HL-60 (cell line): ENCODE measurements at regions not wholly inside any gene's neighbourhood (a gene's known extent, or its start where the extent isn't known, plus 50 kb on each side); places are given as distances from the start of the nearest gene placed in this dataset.

Experiments used
- DNase-seq, 2 experiments: peaks; one replicate each; pipeline ENCODE4 v3.0.0-alpha.2; 2010 to 2020; ENCODE audit warnings: low read depth in 1 of 2, low spot score in 1 of 2
- H3K27ac ChIP-seq: fragments of 250-450 bp; sonication (Bioruptor Pico); replicated peaks from 2 replicates; pipeline ENCODE4 v1.5.1; 2020; ENCODE audit warnings: mild to moderate bottlenecking, moderate library complexity
- H3K27me3 ChIP-seq: fragments of 250-450 bp; sonication (Bioruptor Pico); 2 replicates; pipeline ENCODE4 v1.5.1; 2021; ENCODE audit warnings: mild to moderate bottlenecking, moderate library complexity; ENCODE audit not compliant: insufficient read depth, poor library complexity, severe bottlenecking
- H3K4me3 ChIP-seq: replicated peaks from 2 replicates; pipeline ENCODE4 v1.5.1; 2011; ENCODE audit warnings: mild to moderate bottlenecking, control low read depth, low read length; ENCODE audit not compliant: insufficient read depth
- CTCF ChIP-seq: IDR thresholded peaks from one replicate; pipeline ENCODE4 v1.5.1; 2011; ENCODE audit warnings: low read length, control low read depth, inconsistent platforms; ENCODE audit not compliant: insufficient read depth
- GABPA ChIP-seq: IDR thresholded peaks from 2 replicates; pipeline ENCODE4 v1.6.1; 2012; ENCODE audit warnings: low read depth
- POLR2AphosphoS5 ChIP-seq: IDR thresholded peaks from 2 replicates; pipeline ENCODE4 v1.6.1; 2012; ENCODE audit warnings: low read depth
- REST ChIP-seq: IDR thresholded peaks from 2 replicates; pipeline ENCODE4 v1.6.1; 2012; ENCODE audit warnings: low read depth; ENCODE audit not compliant: insufficient replicate concordance
- SPI1 ChIP-seq: IDR thresholded peaks from 2 replicates; pipeline ENCODE4 v1.6.1; 2012; ENCODE audit warnings: low read depth, mild to moderate bottlenecking, borderline replicate concordance

GRCh38 chr14:55773984-55774545 is 194.1 kb downstream of the KTN1 start:
- no peak for DNase-seq
- TF ChIP-seq CTCF, result no peak
- TF ChIP-seq SPI1, result no peak
- no peak for TF ChIP-seq REST
- TF ChIP-seq POLR2AphosphoS5, result no peak
- no peak for TF ChIP-seq GABPA
- H3K4me3 ChIP-seq, result no peak overlapping the region
- H3K27me3 ChIP-seq, result no peaks in the 10 kb centered on the region
- no peak overlapping the region for H3K27ac ChIP-seq

- Histone ChIP-seq H3K27me3 (no peaks in the 10 kb centered on the region), H3K27ac (no peak overlapping the region), H3K4me3 (no peak overlapping the region)
- no peak for TF ChIP-seq REST
- TF ChIP-seq CTCF, result no peak
- TF ChIP-seq SPI1, result no peak
- no peak for TF ChIP-seq GABPA
- no peak for TF ChIP-seq POLR2AphosphoS5
- no peak for DNase-seq
These were observed 197.9 kb downstream of the KTN1 start for GRCh38 chr14:55777877-55778276.

- Histone ChIP-seq H3K27ac (no peak overlapping the region), H3K27me3 (peaks cover 2% of the 10 kb centered on the region), H3K4me3 (no peak overlapping the region)
- TF ChIP-seq SPI1, result no peak
- no peak for TF ChIP-seq POLR2AphosphoS5
- no peak for TF ChIP-seq GABPA
- no peak for TF ChIP-seq REST
- TF ChIP-seq CTCF, result no peak
- DNase-seq, result no peak
These were observed 200.3 kb downstream of the KTN1 start for GRCh38 chr14:55780156-55780946.
